ENCODE measurements at regions not wholly inside any gene's neighbourhood (a gene's known extent, or its start where the extent isn't known, plus 50 kb on each side); places are given as distances from the start of the nearest gene placed in this dataset.

DNA sequence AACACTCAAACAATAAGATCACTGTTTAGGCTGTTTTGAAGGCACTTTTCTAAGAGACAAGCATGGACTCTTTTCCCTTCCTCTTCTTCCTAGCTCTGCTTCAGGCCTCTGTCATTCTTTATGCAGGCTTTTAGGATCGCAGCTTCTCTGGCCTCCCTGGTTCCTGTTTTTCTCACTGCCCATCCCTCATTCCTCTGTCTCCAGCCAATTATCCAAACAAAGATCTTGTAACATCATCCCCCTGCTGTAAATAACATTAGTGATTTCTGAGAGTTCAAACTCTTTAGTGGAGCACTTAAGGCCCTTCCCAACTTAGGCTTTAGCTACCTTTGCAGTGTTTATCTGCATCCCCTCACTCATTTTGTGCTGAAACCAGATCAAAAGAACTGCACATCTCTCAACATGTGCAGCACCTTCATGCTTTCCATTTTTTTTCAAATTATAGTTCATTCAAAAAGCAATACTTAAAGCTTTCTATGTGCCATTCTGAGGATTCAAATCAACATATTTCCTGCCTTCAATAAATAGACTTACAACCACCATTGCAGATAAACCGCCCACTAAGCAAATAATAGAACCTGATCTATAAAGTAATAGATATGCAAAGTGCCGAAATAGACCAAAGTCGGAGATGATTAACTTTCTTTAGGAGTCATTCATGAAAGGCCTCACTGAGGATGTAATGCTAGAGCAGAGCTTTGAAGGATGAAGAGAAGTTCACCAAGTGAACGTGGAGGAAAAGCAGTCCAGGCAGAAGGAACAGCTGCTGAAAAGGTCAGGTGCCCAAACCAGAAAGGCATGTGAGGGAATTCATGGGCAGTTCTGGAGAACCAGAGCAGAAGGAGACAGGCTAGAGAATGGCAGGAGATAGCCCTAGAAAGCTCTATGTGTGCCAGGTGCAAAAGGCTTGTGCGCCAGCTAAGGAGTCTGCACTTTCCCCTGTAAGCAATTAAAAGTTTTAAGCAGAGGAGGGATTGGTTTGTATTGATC is 95.8 kb upstream of the ZNF366 start (continued):
- no peak for TF ChIP-seq EZH2 (IDR thresholded peaks at IDR 0.05; ENCODE audit: low read depth, unreplicated experiment)
- no peak for TF ChIP-seq ZNF331 (CRISPR knock-in tag; IDR thresholded peaks at IDR 0.05; ENCODE audit: low read depth)
- TF ChIP-seq EZH2phosphoT487 (IDR thresholded peaks at IDR 0.05; ENCODE audit: unreplicated experiment) = no peak

DNA sequence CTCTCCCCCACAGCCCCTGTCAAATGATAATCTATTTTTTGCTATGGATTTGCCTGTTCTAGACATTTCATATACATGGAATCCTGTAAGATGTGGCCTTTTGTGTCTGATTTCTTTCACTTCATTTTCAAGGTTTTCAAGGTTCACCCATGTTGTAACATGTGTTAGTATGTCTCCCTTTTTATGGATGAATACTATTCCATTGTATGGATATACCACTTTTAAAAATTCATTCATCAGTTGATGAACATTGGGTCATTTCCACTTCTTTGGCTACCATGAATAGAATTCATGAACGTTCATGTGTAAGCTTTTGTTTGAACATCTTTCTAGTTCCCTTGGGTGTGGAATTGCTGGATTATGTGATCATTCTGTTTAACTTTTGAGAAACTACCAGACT is 94.7 kb upstream of the ZNF366 start:
- Histone ChIP-seq H3K27me3 (ENCODE audit: insufficient read depth) (no peaks in the 10 kb centered on the region), H3K4me2 (no peak overlapping the region), H4K20me1 (replicated peaks; ENCODE audit: insufficient read depth) (no peaks in the 10 kb centered on the region), H2AFZ (no peak overlapping the region), H3K4me1 (ENCODE audit: insufficient read depth) (0 out of 2 replicates have a peak, but pooled peaks cover 4% of the 10 kb centered on the region), H3K79me2 (replicated peaks; ENCODE audit: insufficient read depth) (no peaks in the 10 kb centered on the region), H3K36me3 (ENCODE audit: insufficient read depth) (no peaks in the 10 kb centered on the region), H3K27ac (ENCODE audit: low read depth) (no peak overlapping the region), H3F3A (replicated peaks; ENCODE audit: low read depth) (no peaks in the 10 kb centered on the region), H3K4me3 (no peak overlapping the region), H3K9me2 (ENCODE audit: insufficient read depth) (no peaks in the 10 kb centered on the region; the same call in 1 of the 2 replicates)
- DNase-seq (ENCODE audit: low spot score) (no peak), ATAC-seq (no peak)
- Mint-ChIP-seq H3K36me3 (ENCODE audit: low read depth) (peaks cover 10% of the 10 kb centered on the region; the same call in 2 of the 3 replicates), H3K4me1 (peaks cover 5% of the 10 kb centered on the region), H3K27me3 (ENCODE audit: insufficient read depth, low read depth, poor library complexity) (peaks cover 3% of the 10 kb centered on the region), H3K9me3 (peaks cover 14% of the 10 kb centered on the region; the same call in 1 of the 3 replicates), H3K27ac (no peak overlapping the region), H3K4me3 (no peak overlapping the region)
- TF ChIP-seq, protein P1, sequence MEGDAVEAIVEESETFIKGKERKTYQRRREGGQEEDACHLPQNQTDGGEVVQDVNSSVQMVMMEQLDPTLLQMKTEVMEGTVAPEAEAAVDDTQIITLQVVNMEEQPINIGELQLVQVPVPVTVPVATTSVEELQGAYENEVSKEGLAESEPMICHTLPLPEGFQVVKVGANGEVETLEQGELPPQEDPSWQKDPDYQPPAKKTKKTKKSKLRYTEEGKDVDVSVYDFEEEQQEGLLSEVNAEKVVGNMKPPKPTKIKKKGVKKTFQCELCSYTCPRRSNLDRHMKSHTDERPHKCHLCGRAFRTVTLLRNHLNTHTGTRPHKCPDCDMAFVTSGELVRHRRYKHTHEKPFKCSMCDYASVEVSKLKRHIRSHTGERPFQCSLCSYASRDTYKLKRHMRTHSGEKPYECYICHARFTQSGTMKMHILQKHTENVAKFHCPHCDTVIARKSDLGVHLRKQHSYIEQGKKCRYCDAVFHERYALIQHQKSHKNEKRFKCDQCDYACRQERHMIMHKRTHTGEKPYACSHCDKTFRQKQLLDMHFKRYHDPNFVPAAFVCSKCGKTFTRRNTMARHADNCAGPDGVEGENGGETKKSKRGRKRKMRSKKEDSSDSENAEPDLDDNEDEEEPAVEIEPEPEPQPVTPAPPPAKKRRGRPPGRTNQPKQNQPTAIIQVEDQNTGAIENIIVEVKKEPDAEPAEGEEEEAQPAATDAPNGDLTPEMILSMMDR (conservative IDR thresholded peaks at IDR 0.05; ENCODE audit: low read depth in 2 of 2) = no peak
- TF ChIP-seq EZH2 (IDR thresholded peaks at IDR 0.05; ENCODE audit: low read depth, unreplicated experiment) = no peak
- TF ChIP-seq, protein P2, sequence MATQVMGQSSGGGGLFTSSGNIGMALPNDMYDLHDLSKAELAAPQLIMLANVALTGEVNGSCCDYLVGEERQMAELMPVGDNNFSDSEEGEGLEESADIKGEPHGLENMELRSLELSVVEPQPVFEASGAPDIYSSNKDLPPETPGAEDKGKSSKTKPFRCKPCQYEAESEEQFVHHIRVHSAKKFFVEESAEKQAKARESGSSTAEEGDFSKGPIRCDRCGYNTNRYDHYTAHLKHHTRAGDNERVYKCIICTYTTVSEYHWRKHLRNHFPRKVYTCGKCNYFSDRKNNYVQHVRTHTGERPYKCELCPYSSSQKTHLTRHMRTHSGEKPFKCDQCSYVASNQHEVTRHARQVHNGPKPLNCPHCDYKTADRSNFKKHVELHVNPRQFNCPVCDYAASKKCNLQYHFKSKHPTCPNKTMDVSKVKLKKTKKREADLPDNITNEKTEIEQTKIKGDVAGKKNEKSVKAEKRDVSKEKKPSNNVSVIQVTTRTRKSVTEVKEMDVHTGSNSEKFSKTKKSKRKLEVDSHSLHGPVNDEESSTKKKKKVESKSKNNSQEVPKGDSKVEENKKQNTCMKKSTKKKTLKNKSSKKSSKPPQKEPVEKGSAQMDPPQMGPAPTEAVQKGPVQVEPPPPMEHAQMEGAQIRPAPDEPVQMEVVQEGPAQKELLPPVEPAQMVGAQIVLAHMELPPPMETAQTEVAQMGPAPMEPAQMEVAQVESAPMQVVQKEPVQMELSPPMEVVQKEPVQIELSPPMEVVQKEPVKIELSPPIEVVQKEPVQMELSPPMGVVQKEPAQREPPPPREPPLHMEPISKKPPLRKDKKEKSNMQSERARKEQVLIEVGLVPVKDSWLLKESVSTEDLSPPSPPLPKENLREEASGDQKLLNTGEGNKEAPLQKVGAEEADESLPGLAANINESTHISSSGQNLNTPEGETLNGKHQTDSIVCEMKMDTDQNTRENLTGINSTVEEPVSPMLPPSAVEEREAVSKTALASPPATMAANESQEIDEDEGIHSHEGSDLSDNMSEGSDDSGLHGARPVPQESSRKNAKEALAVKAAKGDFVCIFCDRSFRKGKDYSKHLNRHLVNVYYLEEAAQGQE (IDR thresholded peaks at IDR 0.05; ENCODE audit: unreplicated experiment) = no peak
- no peak for TF ChIP-seq POLR2AphosphoS5 (IDR thresholded peaks at IDR 0.05; ENCODE audit: low read depth)
- no peak for TF ChIP-seq STAT1 (IDR thresholded peaks at IDR 0.05; ENCODE audit: unreplicated experiment)
- no peak for TF ChIP-seq CREB1 (CRISPR knock-in tag; IDR thresholded peaks at IDR 0.05; ENCODE audit: low read depth)
- TF ChIP-seq JUNB (IDR thresholded peaks at IDR 0.05; ENCODE audit: unreplicated experiment) = no peak
- TF ChIP-seq, protein P3, sequence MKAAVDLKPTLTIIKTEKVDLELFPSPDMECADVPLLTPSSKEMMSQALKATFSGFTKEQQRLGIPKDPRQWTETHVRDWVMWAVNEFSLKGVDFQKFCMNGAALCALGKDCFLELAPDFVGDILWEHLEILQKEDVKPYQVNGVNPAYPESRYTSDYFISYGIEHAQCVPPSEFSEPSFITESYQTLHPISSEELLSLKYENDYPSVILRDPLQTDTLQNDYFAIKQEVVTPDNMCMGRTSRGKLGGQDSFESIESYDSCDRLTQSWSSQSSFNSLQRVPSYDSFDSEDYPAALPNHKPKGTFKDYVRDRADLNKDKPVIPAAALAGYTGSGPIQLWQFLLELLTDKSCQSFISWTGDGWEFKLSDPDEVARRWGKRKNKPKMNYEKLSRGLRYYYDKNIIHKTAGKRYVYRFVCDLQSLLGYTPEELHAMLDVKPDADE (IDR thresholded peaks at IDR 0.05) = no peak
- TF ChIP-seq, protein P4, sequence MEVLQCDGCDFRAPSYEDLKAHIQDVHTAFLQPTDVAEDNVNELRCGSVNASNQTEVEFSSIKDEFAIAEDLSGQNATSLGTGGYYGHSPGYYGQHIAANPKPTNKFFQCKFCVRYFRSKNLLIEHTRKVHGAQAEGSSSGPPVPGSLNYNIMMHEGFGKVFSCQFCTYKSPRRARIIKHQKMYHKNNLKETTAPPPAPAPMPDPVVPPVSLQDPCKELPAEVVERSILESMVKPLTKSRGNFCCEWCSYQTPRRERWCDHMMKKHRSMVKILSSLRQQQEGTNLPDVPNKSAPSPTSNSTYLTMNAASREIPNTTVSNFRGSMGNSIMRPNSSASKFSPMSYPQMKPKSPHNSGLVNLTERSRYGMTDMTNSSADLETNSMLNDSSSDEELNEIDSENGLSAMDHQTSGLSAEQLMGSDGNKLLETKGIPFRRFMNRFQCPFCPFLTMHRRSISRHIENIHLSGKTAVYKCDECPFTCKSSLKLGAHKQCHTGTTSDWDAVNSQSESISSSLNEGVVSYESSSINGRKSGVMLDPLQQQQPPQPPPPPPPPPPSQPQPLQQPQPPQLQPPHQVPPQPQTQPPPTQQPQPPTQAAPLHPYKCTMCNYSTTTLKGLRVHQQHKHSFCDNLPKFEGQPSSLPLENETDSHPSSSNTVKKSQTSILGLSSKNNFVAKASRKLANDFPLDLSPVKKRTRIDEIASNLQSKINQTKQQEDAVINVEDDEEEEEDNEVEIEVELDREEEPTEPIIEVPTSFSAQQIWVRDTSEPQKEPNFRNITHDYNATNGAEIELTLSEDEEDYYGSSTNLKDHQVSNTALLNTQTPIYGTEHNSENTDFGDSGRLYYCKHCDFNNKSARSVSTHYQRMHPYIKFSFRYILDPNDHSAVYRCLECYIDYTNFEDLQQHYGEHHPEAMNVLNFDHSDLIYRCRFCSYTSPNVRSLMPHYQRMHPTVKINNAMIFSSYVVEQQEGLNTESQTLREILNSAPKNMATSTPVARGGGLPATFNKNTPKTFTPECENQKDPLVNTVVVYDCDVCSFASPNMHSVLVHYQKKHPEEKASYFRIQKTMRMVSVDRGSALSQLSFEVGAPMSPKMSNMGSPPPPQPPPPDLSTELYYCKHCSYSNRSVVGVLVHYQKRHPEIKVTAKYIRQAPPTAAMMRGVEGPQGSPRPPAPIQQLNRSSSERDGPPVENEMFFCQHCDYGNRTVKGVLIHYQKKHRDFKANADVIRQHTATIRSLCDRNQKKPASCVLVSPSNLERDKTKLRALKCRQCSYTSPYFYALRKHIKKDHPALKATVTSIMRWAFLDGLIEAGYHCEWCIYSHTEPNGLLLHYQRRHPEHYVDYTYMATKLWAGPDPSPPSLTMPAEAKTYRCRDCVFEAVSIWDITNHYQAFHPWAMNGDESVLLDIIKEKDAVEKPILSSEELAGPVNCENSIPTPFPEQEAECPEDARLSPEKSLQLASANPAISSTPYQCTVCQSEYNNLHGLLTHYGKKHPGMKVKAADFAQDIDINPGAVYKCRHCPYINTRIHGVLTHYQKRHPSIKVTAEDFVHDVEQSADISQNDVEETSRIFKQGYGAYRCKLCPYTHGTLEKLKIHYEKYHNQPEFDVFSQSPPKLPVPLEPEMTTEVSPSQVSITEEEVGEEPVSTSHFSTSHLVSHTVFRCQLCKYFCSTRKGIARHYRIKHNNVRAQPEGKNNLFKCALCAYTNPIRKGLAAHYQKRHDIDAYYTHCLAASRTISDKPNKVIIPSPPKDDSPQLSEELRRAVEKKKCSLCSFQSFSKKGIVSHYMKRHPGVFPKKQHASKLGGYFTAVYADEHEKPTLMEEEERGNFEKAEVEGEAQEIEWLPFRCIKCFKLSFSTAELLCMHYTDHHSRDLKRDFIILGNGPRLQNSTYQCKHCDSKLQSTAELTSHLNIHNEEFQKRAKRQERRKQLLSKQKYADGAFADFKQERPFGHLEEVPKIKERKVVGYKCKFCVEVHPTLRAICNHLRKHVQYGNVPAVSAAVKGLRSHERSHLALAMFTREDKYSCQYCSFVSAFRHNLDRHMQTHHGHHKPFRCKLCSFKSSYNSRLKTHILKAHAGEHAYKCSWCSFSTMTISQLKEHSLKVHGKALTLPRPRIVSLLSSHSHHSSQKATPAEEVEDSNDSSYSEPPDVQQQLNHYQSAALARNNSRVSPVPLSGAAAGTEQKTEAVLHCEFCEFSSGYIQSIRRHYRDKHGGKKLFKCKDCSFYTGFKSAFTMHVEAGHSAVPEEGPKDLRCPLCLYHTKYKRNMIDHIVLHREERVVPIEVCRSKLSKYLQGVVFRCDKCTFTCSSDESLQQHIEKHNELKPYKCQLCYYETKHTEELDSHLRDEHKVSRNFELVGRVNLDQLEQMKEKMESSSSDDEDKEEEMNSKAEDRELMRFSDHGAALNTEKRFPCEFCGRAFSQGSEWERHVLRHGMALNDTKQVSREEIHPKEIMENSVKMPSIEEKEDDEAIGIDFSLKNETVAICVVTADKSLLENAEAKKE (CRISPR knock-in tag; IDR thresholded peaks at IDR 0.05) = no peak
